Sigmoid colon (tissue), 6 donors: ENCODE measurements at regions not wholly inside any gene's neighbourhood (a gene's known extent, or its start where the extent isn't known, plus 50 kb on each side); places are given as distances from the start of the nearest gene placed in this dataset.

ENCODE experiments used
- DNase-seq: peaks from one replicate; pipeline ENCODE4 v3.0.0-alpha.2; 2019
- H3K27ac ChIP-seq, 4 donors: fragments of 200-600 bp; sonication (generic); one replicate each; pipeline ENCODE4 v1.5.1; 2016 to 2019; ENCODE audit warnings: mild to moderate bottlenecking in 1 of 4
- H3K27me3 ChIP-seq, 3 donors: fragments of 200-600 bp; sonication (generic); one replicate each; pipeline ENCODE4 v1.5.1; 2019; ENCODE audit warnings: mild to moderate bottlenecking in 1 of 3
- H3K36me3 ChIP-seq, 4 donors: fragments of 200-600 bp; sonication (generic); one replicate each; pipeline ENCODE4 v1.5.1; 2016 to 2019
- H3K4me1 ChIP-seq, 4 donors: fragments of 200-600 bp; sonication (generic); one replicate each; pipeline ENCODE4 v1.5.1; 2017 to 2019
- H3K4me3 ChIP-seq, 4 donors: fragments of 200-600 bp; sonication (generic); one replicate each; pipeline ENCODE4 v1.5.1; 2017 to 2019; ENCODE audit warnings: mild to moderate bottlenecking in 2 of 4, moderate library complexity in 1 of 4
- H3K9me3 ChIP-seq, 4 donors: fragments of 200-600 bp in 3 of 4; sonication (generic) in 3 of 4; one replicate each; pipeline versions ENCODE4 v1.5.1 to v1.6.1; 2013 to 2019
- EP300 ChIP-seq, 4 donors: sonication (generic); formaldehyde crosslinking; IDR thresholded peaks; one replicate each; pipeline ENCODE4 v1.6.1; 2017; ENCODE audit warnings: antibody characterized with exemption in 4 of 4
- POLR2A ChIP-seq, 2 donors: fragments of 450-650 bp; IDR thresholded peaks; one replicate each; pipeline ENCODE4 v1.6.1; 2016; ENCODE audit warnings: antibody characterized with exemption in 2 of 2, mild to moderate bottlenecking in 2 of 2, moderate library complexity in 2 of 2
- POLR2AphosphoS5 ChIP-seq, 4 donors: sonication (generic); formaldehyde crosslinking; IDR thresholded peaks; one replicate each; pipeline ENCODE4 v1.6.1; 2017; ENCODE audit warnings: antibody characterized with exemption in 4 of 4
- WGBS, 2 donors: extraction: QIAGEN DNeasy Blood & Tissue Kit; methylation state at CpG; one replicate each; pipeline ENCODE4 v1.1.7; 2013; 5-methylcytosine and 5-hydroxymethylcytosine counted together
- intact Hi-C: fragments of 100-400 bp; cut with DNase I; formaldehyde crosslinking; loops from one replicate; pipeline ENCODE4 v1.15.1; 2023
- TF ChIP-seq, protein P1 (sequence below), 4 experiments: fragments of 450-650 bp in 3 of 4; fragments of 200-600 bp in 1 of 4; IDR thresholded peaks; one replicate each; pipeline ENCODE4 v1.5.1; 2016 to 2019; ENCODE audit warnings: antibody characterized with exemption in 4 of 4, mild to moderate bottlenecking in 3 of 4, moderate library complexity in 2 of 4
- donor health status: healthy with polysubstance abuse.
- donor health status: healthy.

DNA sequence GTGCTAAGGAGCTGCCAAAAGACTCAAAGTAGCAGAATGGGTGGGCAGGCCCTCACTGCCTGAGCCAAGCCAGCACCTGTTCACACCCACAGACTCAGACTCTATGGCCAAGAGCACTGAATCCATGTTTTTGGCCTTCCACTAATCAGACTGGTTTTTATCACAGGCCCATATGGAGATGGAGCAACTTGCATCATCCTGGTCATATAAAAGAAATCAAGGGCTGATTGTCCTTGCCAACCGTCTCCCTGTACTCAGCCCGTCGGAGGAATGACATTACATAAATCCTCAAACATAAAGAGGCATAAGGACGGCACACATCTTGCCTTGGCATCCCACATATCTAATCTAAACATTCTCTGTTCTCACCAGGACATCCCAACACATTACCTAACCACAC is 66.7 kb downstream of the MARCHF4 start:
- H3K27me3 ChIP-seq = no peaks in the 10 kb centered on the region
- H3K9me3 ChIP-seq = no peaks in the 10 kb centered on the region
- WGBS, 2 donors = 56 to 80% methylated on average over 4 of the region's 4 CpGs
- no peak for DNase-seq
- intact Hi-C loops = no loop called here
- no peaks in the 10 kb centered on the region for H3K36me3 ChIP-seq
- H3K4me3 ChIP-seq = no peak overlapping the region
- TF ChIP-seq POLR2AphosphoS5 (IDR thresholded peaks at IDR 0.05) = no peak
- no peak for TF ChIP-seq POLR2A (IDR thresholded peaks at IDR 0.05)
- TF ChIP-seq, protein P1, sequence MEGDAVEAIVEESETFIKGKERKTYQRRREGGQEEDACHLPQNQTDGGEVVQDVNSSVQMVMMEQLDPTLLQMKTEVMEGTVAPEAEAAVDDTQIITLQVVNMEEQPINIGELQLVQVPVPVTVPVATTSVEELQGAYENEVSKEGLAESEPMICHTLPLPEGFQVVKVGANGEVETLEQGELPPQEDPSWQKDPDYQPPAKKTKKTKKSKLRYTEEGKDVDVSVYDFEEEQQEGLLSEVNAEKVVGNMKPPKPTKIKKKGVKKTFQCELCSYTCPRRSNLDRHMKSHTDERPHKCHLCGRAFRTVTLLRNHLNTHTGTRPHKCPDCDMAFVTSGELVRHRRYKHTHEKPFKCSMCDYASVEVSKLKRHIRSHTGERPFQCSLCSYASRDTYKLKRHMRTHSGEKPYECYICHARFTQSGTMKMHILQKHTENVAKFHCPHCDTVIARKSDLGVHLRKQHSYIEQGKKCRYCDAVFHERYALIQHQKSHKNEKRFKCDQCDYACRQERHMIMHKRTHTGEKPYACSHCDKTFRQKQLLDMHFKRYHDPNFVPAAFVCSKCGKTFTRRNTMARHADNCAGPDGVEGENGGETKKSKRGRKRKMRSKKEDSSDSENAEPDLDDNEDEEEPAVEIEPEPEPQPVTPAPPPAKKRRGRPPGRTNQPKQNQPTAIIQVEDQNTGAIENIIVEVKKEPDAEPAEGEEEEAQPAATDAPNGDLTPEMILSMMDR (IDR thresholded peaks at IDR 0.05) = no peak
- no peak for TF ChIP-seq EP300 (IDR thresholded peaks at IDR 0.05)
- H3K27ac ChIP-seq = no peak overlapping the region
- H3K4me1 ChIP-seq = no peaks in the 10 kb centered on the region

DNA sequence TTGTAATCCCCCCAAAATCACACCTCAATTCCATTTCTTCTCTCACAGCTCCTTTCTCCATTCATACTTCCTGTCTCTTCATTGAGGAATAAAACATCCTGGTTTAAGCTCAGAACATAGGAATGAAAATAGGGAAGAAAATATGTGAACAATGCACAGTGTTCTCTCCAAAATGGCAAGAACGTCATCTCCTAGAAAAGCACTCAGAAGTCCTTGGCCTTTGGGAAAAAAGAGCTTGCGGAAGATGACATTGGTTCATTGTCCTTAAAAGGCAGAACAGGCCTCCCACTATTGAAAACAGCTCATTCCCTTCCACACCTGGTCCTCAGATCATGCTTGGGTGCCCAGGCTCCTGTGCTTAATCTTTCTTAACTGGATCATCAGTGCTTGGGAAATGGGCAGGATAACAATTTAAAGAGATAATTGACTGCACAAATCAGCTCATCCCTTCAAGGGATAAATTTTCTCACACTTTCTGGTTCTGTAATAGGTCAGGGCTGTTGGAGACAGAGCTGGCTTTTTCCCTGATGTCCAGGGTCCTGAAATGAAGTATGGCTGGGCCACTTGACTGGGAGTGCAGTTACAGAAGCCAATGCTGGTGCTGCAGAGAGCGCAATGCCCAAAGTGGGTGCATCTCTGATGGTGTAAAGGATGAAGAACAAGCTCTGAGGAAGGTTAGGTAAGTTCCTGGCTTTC is 69.2 kb downstream of the MARCHF4 start:
- H3K27me3 ChIP-seq = no peaks in the 10 kb centered on the region
- H3K4me3 ChIP-seq = no peak overlapping the region
- no peaks in the 10 kb centered on the region for H3K9me3 ChIP-seq
- TF ChIP-seq, protein P1 (IDR thresholded peaks at IDR 0.05) = no peak
- no peak for TF ChIP-seq EP300 (IDR thresholded peaks at IDR 0.05)
- no peak for TF ChIP-seq POLR2AphosphoS5 (IDR thresholded peaks at IDR 0.05)
- TF ChIP-seq POLR2A (IDR thresholded peaks at IDR 0.05) = no peak
- no peak for DNase-seq
- H3K36me3 ChIP-seq = no peaks in the 10 kb centered on the region
- no peaks in the 10 kb centered on the region for H3K4me1 ChIP-seq
- WGBS, 2 donors = 90 to 94% methylated on average over 3 of the region's 3 CpGs
- intact Hi-C loops = no loop called here
- no peak overlapping the region for H3K27ac ChIP-seq

DNA sequence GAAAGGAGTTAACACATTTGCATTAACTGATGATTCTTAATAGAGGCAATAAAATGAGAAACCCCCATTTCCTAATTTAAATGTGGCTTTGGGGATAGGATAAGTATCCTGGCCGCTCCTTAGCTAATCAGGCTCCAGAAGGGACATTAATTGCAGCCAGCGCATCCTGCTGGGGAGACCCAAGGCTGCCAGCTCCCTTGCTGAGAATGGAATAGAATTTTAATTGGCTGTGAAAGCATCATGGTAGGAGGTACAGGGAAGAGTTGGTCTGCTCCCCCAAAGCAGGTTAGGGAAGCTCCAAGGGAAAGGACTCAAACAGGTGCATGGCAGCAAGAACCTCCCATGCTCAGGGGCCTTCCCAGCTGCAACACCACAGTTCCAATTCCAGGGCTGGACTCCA is 71.4 kb downstream of the MARCHF4 start:
- no peak for DNase-seq
- no peak for TF ChIP-seq POLR2A (IDR thresholded peaks at IDR 0.05)
- Histone ChIP-seq H3K27ac (no peak overlapping the region), H3K27me3 (no peaks in the 10 kb centered on the region), H3K9me3 (no peaks in the 10 kb centered on the region), H3K4me3 (no peak overlapping the region), H3K36me3 (no peaks in the 10 kb centered on the region), H3K4me1 (no peaks in the 10 kb centered on the region)
- intact Hi-C loops = no loop called here
- WGBS, 2 donors = 70 to 84% methylated on average over 2 of the region's 2 CpGs

DNA sequence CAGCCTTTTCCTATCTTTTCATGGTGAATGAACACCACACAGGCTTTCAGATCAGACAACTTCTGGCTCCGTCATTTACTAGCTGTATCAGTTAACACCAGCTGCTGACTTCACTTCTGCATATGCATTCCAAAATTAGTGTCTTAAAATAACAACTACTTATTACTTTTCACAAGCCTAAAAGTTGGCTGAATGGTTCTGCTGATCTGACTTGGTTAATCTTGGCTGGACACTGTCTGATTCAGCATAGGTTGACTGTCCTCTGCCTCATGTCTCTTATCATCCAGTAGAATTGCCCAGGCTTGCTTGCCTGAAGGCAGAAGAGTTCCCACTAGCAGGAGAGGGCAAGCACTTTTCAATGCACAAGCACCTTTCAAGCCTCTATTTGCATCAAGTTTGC is 72.7 kb downstream of the MARCHF4 start:
- no peaks in the 10 kb centered on the region for H3K4me1 ChIP-seq
- no peak for DNase-seq
- no peaks in the 10 kb centered on the region for H3K36me3 ChIP-seq
- H3K27me3 ChIP-seq = no peaks in the 10 kb centered on the region
- H3K9me3 ChIP-seq = no peaks in the 10 kb centered on the region
- no peak overlapping the region for H3K27ac ChIP-seq
- TF ChIP-seq POLR2AphosphoS5 (IDR thresholded peaks at IDR 0.05) (no peak), POLR2A (IDR thresholded peaks at IDR 0.05) (no peak), EP300 (IDR thresholded peaks at IDR 0.05) (no peak)
- TF ChIP-seq, protein P1 (IDR thresholded peaks at IDR 0.05) = no peak
- no peak overlapping the region for H3K4me3 ChIP-seq
- intact Hi-C loops = no loop called here
- WGBS, 2 donors = 73 to 75% methylated on average over 1 of the region's 1 CpG

DNA sequence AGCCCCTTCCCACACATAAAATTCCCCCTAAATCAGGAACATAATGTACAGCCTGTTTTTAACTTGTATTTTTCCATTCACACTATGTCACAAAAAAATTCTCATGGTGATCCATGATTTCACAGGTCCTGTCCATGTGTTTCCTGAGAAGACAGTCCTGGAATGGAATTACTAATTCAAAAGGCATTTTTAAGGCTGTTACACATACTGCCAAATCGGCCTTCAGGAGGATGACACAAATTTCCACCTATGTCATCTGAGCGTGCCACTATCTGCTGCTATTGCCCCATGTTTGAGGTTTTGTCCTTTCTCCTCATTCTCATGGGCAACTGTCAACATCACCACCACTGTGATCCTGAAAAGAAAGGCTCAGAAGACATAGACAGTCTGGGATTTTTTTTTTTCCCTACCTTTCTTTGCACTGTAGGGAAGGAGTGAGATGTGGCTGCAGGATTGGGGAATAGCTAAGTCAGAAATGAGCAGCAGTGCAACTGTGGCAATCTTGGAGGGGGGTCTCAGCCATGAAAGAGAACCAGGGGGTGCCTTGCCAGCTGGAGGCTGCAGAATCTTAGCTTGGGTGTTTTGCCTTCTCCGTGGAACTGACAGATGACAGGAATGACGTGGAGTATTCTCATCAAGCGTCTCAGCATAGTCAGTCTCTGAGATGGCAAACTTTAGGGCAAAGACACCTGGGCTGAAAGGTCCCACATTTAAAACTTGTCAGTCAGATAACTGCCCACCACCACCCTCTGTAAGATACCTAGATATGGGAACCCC is 73.4 kb downstream of the MARCHF4 start:
- whole genome bisulfite sequencing, 2 donors = 83 to 86% methylated on average over 5 of the region's 5 CpGs

More for the DNA sequence above, 73.4 kb downstream of the MARCHF4 start:
- no peak overlapping the region for H3K27ac ChIP-seq
- H3K4me3 ChIP-seq = no peak overlapping the region
- no peaks in the 10 kb centered on the region for H3K9me3 ChIP-seq
- H3K36me3 ChIP-seq = no peaks in the 10 kb centered on the region
- DNase-seq = no peak
- TF ChIP-seq, protein P1 (IDR thresholded peaks at IDR 0.05) = no peak
- no peak for TF ChIP-seq POLR2A (IDR thresholded peaks at IDR 0.05)
- no peak for TF ChIP-seq POLR2AphosphoS5 (IDR thresholded peaks at IDR 0.05)
- TF ChIP-seq EP300 (IDR thresholded peaks at IDR 0.05) = no peak
- no peaks in the 10 kb centered on the region for H3K4me1 ChIP-seq
- no peaks in the 10 kb centered on the region for H3K27me3 ChIP-seq
- intact Hi-C loops = no loop called here
